Left forelimb (tissue), 1 donor: ENCODE measurements at regions not wholly inside any gene's neighbourhood (a gene's known extent, or its start where the extent isn't known, plus 50 kb on each side); places are given as distances from the start of the nearest gene placed in this dataset.

ENCODE experiments used
- DNase-seq: peaks from one replicate; pipeline ENCODE4 v3.0.0-alpha.2; 2018; ENCODE audit warnings: low spot score

- DNase-seq = no peak
Measured at GRCh38 chr1:209510063-209510462, 73.5 kb upstream of the CAMK1G start.

- DNase-seq = no peak
Measured at GRCh38 chr1:209511169-209511568, 72.3 kb upstream of the CAMK1G start.

GRCh38 chr1:209512821-209513220 lies 70.7 kb upstream of the CAMK1G start:
- DNase-seq = no peak

- DNase-seq = no peak
Measured at GRCh38 chr1:209513226-209513625, 70.3 kb upstream of the CAMK1G start.

- DNase-seq = no peak
Measured at GRCh38 chr1:209516771-209517680, 66.5 kb upstream of the CAMK1G start.

- no peak for DNase-seq
Measured at GRCh38 chr1:209517681-209518050, 65.8 kb upstream of the CAMK1G start.

- DNase-seq = no peak
Measured at GRCh38 chr1:209519786-209520185, 63.7 kb upstream of the CAMK1G start.

- no peak for DNase-seq
Measured at GRCh38 chr1:209522826-209523225, 60.7 kb upstream of the CAMK1G start.

- DNase-seq = no peak
Measured at GRCh38 chr1:209526137-209526536, 57.4 kb upstream of the CAMK1G start.

- no peak for DNase-seq
Measured at GRCh38 chr1:209527372-209527771, 56.1 kb upstream of the CAMK1G start.

- no peak for DNase-seq
Measured at GRCh38 chr1:209527993-209528717, 55.4 kb upstream of the CAMK1G start.

- no peak for DNase-seq
Measured at GRCh38 chr1:209529233-209529632, 54.3 kb upstream of the CAMK1G start.

- DNase-seq = no peak
Measured at GRCh38 chr1:209531006-209531405, 52.5 kb upstream of the CAMK1G start.

- DNase-seq = no peak
Measured at GRCh38 chr1:209531549-209531948, 52.0 kb upstream of the CAMK1G start.
